Neuronal stem cell (in vitro differentiated cells): ENCODE measurements at regions not wholly inside any gene's neighbourhood (a gene's known extent, or its start where the extent isn't known, plus 50 kb on each side); places are given as distances from the start of the nearest gene placed in this dataset.
"Not testable (repeated sequence)": the region's sequence is repeated elsewhere in the genome, so short reads cannot be mapped to it uniquely, and the experiment has no call there.

ENCODE experiments used
- DNase-seq: peaks from one replicate; pipeline ENCODE4 v3.0.0-alpha.2; 2013; ENCODE audit warnings: low spot score
- H2AFZ ChIP-seq: one replicate; pipeline ENCODE4 v1.6.1; 2013; ENCODE audit warnings: mild to moderate bottlenecking, low read length, inconsistent platforms
- H2AK5ac ChIP-seq: 2 replicates; pipeline ENCODE4 v1.6.1; 2013; ENCODE audit warnings: low read depth, mild to moderate bottlenecking, inconsistent platforms, low read length, moderate library complexity, mixed read lengths
- H2BK120ac ChIP-seq: 2 replicates; pipeline ENCODE4 v1.6.1; 2013; ENCODE audit warnings: low read depth, mild to moderate bottlenecking, inconsistent platforms, low read length, moderate library complexity, mixed read lengths
- H2BK12ac ChIP-seq: one replicate; pipeline ENCODE4 v1.6.1; 2013; ENCODE audit warnings: low read length, inconsistent platforms
- H2BK15ac ChIP-seq: 2 replicates; pipeline ENCODE4 v1.6.1; 2013; ENCODE audit warnings: mild to moderate bottlenecking, low read length, inconsistent platforms, mixed read lengths
- H2BK5ac ChIP-seq: one replicate; pipeline ENCODE4 v1.6.1; 2013; ENCODE audit warnings: inconsistent platforms, mild to moderate bottlenecking, low read length, moderate library complexity
- H3K14ac ChIP-seq: one replicate; pipeline ENCODE4 v1.6.1; 2013; ENCODE audit warnings: low read length, inconsistent platforms
- H3K18ac ChIP-seq: 2 replicates; pipeline ENCODE4 v1.6.1; 2013; ENCODE audit warnings: low read length, inconsistent platforms
- H3K23ac ChIP-seq: 2 replicates; pipeline ENCODE4 v1.6.1; 2013; ENCODE audit warnings: low read depth, mild to moderate bottlenecking, mixed read lengths, low read length, inconsistent platforms; ENCODE audit not compliant: poor library complexity
- H3K27ac ChIP-seq: replicated peaks from 3 replicates; pipeline ENCODE4 v1.5.1; 2013; ENCODE audit warnings: low read length, inconsistent platforms
- H3K27me3 ChIP-seq, 3 experiments: 2 replicates each; pipeline ENCODE4 v1.6.1; 2013; ENCODE audit warnings: low read length in 3 of 3, mild to moderate bottlenecking in 2 of 3, inconsistent platforms in 1 of 3, low read depth in 1 of 3, mixed read lengths in 1 of 3, moderate library complexity in 1 of 3; ENCODE audit not compliant: control insufficient read depth in 3 of 3, insufficient read depth in 3 of 3
- H3K36me3 ChIP-seq, 2 donors: replicated peaks in 1 of 2; 2 replicates each; pipeline ENCODE4 v1.6.1; 2013; ENCODE audit warnings: low read length in 2 of 2; ENCODE audit not compliant: control insufficient read depth in 2 of 2, insufficient read depth in 2 of 2
- H3K4ac ChIP-seq: 2 replicates; pipeline ENCODE4 v1.6.1; 2013; ENCODE audit warnings: inconsistent platforms, mild to moderate bottlenecking, low read length, moderate library complexity
- H3K4me1 ChIP-seq, 2 donors: 1 replicate in 1 of 2; 2 replicates in 1 of 2; pipeline ENCODE4 v1.6.1; 2013; ENCODE audit warnings: low read length in 2 of 2, low read depth in 1 of 2; ENCODE audit not compliant: control insufficient read depth in 2 of 2, insufficient read depth in 1 of 2
- H3K4me2 ChIP-seq: one replicate; pipeline ENCODE4 v1.6.1; 2013; ENCODE audit warnings: mild to moderate bottlenecking, low read length, inconsistent platforms; ENCODE audit not compliant: insufficient read depth, poor library complexity, severe bottlenecking
- H3K4me3 ChIP-seq, 2 donors: 2 replicates each; pipeline ENCODE4 v1.5.1; 2013; ENCODE audit warnings: low read length in 2 of 2, mild to moderate bottlenecking in 2 of 2, inconsistent platforms in 1 of 2, moderate library complexity in 1 of 2
- H3K79me1 ChIP-seq: one replicate; pipeline ENCODE4 v1.6.1; 2013; ENCODE audit warnings: low read depth, mild to moderate bottlenecking, inconsistent platforms, low read length, moderate library complexity
- H3K9ac ChIP-seq: one replicate; pipeline ENCODE4 v1.6.1; 2013; ENCODE audit warnings: mild to moderate bottlenecking, low read depth, low read length, inconsistent platforms; ENCODE audit not compliant: poor library complexity
- H3K9me3 ChIP-seq, 2 donors: replicated peaks in 1 of 2; 2 replicates each; pipeline versions ENCODE3 to v1.6.1; 2013; ENCODE audit warnings: low read length in 2 of 2, mild to moderate bottlenecking in 2 of 2, inconsistent platforms in 1 of 2, low read depth in 1 of 2, mixed read lengths in 1 of 2, moderate library complexity in 1 of 2; ENCODE audit not compliant: control insufficient read depth in 2 of 2, insufficient read depth in 1 of 2
- H4K8ac ChIP-seq: one replicate; pipeline ENCODE4 v1.6.1; 2013; ENCODE audit warnings: low read depth, mild to moderate bottlenecking, inconsistent platforms, low read length, moderate library complexity
- H4K91ac ChIP-seq: one replicate; pipeline ENCODE4 v1.6.1; 2013; ENCODE audit warnings: low read length, low read depth, mild to moderate bottlenecking, inconsistent platforms; ENCODE audit not compliant: poor library complexity
- WGBS, 2 donors: extraction: QIAGEN DNeasy Blood & Tissue Kit; methylation state at CpG; one replicate each; pipeline ENCODE4 v1.1.7; 2013; ENCODE audit warnings: missing lambda C conversion rate in 2 of 2, mixed read lengths in 1 of 2; ENCODE audit not compliant: insufficient read length in 2 of 2, insufficient replicate concordance in 1 of 2; ENCODE audit errors: extremely low coverage in 2 of 2; 5-methylcytosine and 5-hydroxymethylcytosine counted together

GRCh38 chr3:153058031-153058688, 103.9 kb upstream of the RAP2B start:
- H3K27ac ChIP-seq, H3K9me3 ChIP-seq: not testable (repeated sequence)
- WGBS, 2 donors: no CpG with 5 or more reads among the region's 6 CpGs

GRCh38 chr3:153060346-153060745, 101.7 kb upstream of the RAP2B start:
- H3K14ac ChIP-seq: no peak overlapping the region
- H3K4me2 ChIP-seq: no peak overlapping the region
- no peak overlapping the region for H2BK12ac ChIP-seq
- H2BK120ac ChIP-seq: no peak overlapping the region
- no peak overlapping the region for H3K27ac ChIP-seq
- no peak overlapping the region for H2BK15ac ChIP-seq
- no CpG with 5 or more reads among the region's 5 CpGs for WGBS, 2 donors
- no peak overlapping the region for H3K23ac ChIP-seq
- no peak overlapping the region for H2AFZ ChIP-seq
- no peak overlapping the region for H3K18ac ChIP-seq
- no peaks in the 10 kb centered on the region for H3K79me1 ChIP-seq
- no peak overlapping the region for H2BK5ac ChIP-seq
- no peaks in the 10 kb centered on the region for H3K27me3 ChIP-seq
- no peak overlapping the region for H4K91ac ChIP-seq
- no peaks in the 10 kb centered on the region for H3K36me3 ChIP-seq
- H3K9me3 ChIP-seq: no peaks in the 10 kb centered on the region
- H3K4me3 ChIP-seq: no peak overlapping the region
- no peak overlapping the region for H3K9ac ChIP-seq
- H2AK5ac ChIP-seq: no peak overlapping the region
- no peak overlapping the region for H4K8ac ChIP-seq
- H3K4ac ChIP-seq: no peak overlapping the region
- no peak for DNase-seq
- no peaks in the 10 kb centered on the region for H3K4me1 ChIP-seq

More at GRCh38 chr3:153058031-153058688, 103.9 kb upstream of the RAP2B start:
- not testable (repeated sequence) for H3K18ac ChIP-seq, H4K91ac ChIP-seq, H2BK5ac ChIP-seq, H3K4me3 ChIP-seq, H3K79me1 ChIP-seq, H2AK5ac ChIP-seq, DNase-seq, H3K14ac ChIP-seq, H3K23ac ChIP-seq, H2AFZ ChIP-seq, H3K4ac ChIP-seq, H3K4me1 ChIP-seq, H3K4me2 ChIP-seq, H2BK12ac ChIP-seq, H2BK15ac ChIP-seq, H2BK120ac ChIP-seq, H3K9ac ChIP-seq, H3K27me3 ChIP-seq, H3K36me3 ChIP-seq, H4K8ac ChIP-seq

GRCh38 chr3:153061938-153062528, 100.0 kb upstream of the RAP2B start:
- Histone ChIP-seq H2BK5ac (no peak overlapping the region), H3K9me3 (no peaks in the 10 kb centered on the region), H4K8ac (no peak overlapping the region), H3K18ac (no peak overlapping the region), H3K27ac (no peak overlapping the region), H2AFZ (no peak overlapping the region), H3K4me2 (no peak overlapping the region), H3K23ac (no peak overlapping the region), H3K9ac (no peak overlapping the region), H2BK120ac (no peak overlapping the region), H4K91ac (no peak overlapping the region), H3K4me1 (no peaks in the 10 kb centered on the region), H2AK5ac (no peak overlapping the region), H2BK12ac (no peak overlapping the region), H3K4ac (no peak overlapping the region), H3K14ac (no peak overlapping the region), H3K4me3 (no peak overlapping the region), H3K36me3 (no peaks in the 10 kb centered on the region), H3K79me1 (no peaks in the 10 kb centered on the region), H3K27me3 (no peaks in the 10 kb centered on the region), H2BK15ac (no peak overlapping the region)
- no peak for DNase-seq
- WGBS, 2 donors: no CpG with 5 or more reads among the region's 4 CpGs

- Histone ChIP-seq H3K27me3 (no peaks in the 10 kb centered on the region), H3K4me2 (no peak overlapping the region), H3K27ac (no peak overlapping the region), H3K23ac (no peak overlapping the region), H2BK15ac (no peak overlapping the region), H3K36me3 (no peaks in the 10 kb centered on the region), H2BK5ac (no peak overlapping the region), H4K8ac (no peak overlapping the region), H3K9me3 (no peaks in the 10 kb centered on the region), H2AFZ (no peak overlapping the region), H3K4me3 (no peak overlapping the region), H3K79me1 (no peaks in the 10 kb centered on the region), H3K14ac (no peak overlapping the region), H3K4ac (no peak overlapping the region), H3K18ac (no peak overlapping the region), H2AK5ac (no peak overlapping the region), H3K4me1 (no peaks in the 10 kb centered on the region), H2BK120ac (no peak overlapping the region), H3K9ac (no peak overlapping the region), H2BK12ac (no peak overlapping the region), H4K91ac (no peak overlapping the region)
- no peak for DNase-seq
- no CpG with 5 or more reads among the region's 2 CpGs for WGBS, 2 donors
Measured at GRCh38 chr3:153063337-153063736, 98.7 kb upstream of the RAP2B start.
